Stimulated activated naive B cell treated with anti-CD40 and anti-IgM and Interleukin-4, amounts not matched to agents 10 μg/mL and 1 μg/mL and 100 μg/mL, for 72 hours (primary cell): ENCODE measurements at regions not wholly inside any gene's neighbourhood (a gene's known extent, or its start where the extent isn't known, plus 50 kb on each side); places are given as distances from the start of the nearest gene placed in this dataset.

Experiments used
- ATAC-seq, 2 donors: fragments of 150-1000 bp; cut with Tn5 transposase; replicated peaks; 2 replicates each; pipeline ENCODE4 v1.10.0; 2021; ENCODE audit warnings: moderate library complexity in 1 of 2
- DNase-seq: peaks from one replicate; pipeline ENCODE4 v3.0.0; 2021
- H3K27ac Mint-ChIP-seq: one replicate; pipeline ENCODE4 v1.8.0; 2022; ENCODE audit warnings: mild to moderate bottlenecking, mixed read lengths
- H3K27me3 Mint-ChIP-seq, 2 donors: one replicate each; pipeline ENCODE4 v1.8.0; 2022; ENCODE audit warnings: mixed read lengths in 2 of 2
- H3K36me3 Mint-ChIP-seq, 2 donors: one replicate each; pipeline ENCODE4 v1.8.0; 2022; ENCODE audit warnings: mixed read lengths in 2 of 2, mild to moderate bottlenecking in 1 of 2
- H3K4me1 Mint-ChIP-seq, 2 donors: one replicate each; pipeline ENCODE4 v1.8.0; 2022; ENCODE audit warnings: mixed read lengths in 2 of 2, mild to moderate bottlenecking in 1 of 2
- H3K4me3 Mint-ChIP-seq, 2 donors: one replicate each; pipeline ENCODE4 v1.8.0; 2022; ENCODE audit warnings: mild to moderate bottlenecking in 2 of 2, mixed read lengths in 2 of 2, moderate library complexity in 1 of 2
- H3K9me3 Mint-ChIP-seq, 2 donors: one replicate each; pipeline ENCODE4 v1.8.0; 2022; ENCODE audit warnings: mixed read lengths in 2 of 2, mild to moderate bottlenecking in 1 of 2

DNA sequence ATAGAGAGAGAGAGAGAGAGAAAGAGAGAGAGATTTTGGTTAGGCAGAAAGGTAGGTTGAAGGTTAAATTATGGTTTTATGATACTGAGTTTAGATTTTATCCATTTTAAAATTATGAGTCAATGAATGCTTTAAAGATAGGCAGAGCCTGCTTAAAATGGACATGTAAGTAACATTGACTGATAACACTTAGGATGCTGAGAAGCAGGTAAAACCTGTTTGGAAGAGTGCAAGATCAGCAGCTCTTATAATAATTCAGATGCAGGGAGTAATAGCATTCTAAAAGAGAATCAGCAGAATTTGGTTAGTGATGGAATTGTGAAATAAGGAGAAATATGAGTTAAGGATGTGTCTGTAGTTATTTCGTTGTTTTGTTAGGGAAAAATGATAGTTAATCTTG lies 446.6 kb downstream of the PLA2G4A start:
- Mint-ChIP-seq H3K27ac (no peak overlapping the region), H3K4me1 (no peaks in the 10 kb centered on the region), H3K9me3 (no peaks in the 10 kb centered on the region), H3K36me3 (no peaks in the 10 kb centered on the region), H3K4me3 (no peak overlapping the region), H3K27me3 (no peaks in the 10 kb centered on the region)
- ATAC-seq (no peak), DNase-seq (no peak)

DNA sequence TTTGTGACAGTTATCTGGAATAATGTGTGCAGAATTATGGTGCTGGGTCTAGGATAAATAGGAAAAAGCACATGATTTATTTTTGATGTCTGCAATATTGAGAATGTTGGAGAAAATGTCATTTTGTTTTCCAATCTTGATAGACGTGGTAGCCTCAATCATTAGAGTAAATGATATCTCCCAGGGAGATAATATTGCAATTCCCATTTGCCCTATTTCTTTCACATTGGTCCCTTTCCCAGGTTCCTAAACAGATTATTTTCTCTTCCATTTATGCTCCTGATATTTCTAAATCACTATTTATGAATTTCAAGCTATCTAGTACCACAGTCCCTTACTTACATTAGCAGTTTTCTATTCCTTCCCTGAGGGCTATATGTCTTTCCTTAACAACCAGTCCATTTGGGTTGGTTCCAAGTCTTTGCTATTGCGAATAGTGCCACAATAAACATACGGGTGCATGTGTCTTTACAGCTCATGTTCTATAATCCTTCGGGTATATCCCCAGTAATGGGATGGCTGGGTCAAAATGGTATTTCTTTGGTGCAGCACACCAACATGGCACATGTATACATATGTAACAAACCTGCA lies 447.3 kb downstream of the PLA2G4A start:
- no peaks in the 10 kb centered on the region for H3K27me3 Mint-ChIP-seq
- no peaks in the 10 kb centered on the region for H3K9me3 Mint-ChIP-seq
- H3K4me1 Mint-ChIP-seq, result no peaks in the 10 kb centered on the region
- ATAC-seq (no peak), DNase-seq (no peak)
- H3K36me3 Mint-ChIP-seq, result no peaks in the 10 kb centered on the region
- no peak overlapping the region for H3K4me3 Mint-ChIP-seq
- no peak overlapping the region for H3K27ac Mint-ChIP-seq

DNA sequence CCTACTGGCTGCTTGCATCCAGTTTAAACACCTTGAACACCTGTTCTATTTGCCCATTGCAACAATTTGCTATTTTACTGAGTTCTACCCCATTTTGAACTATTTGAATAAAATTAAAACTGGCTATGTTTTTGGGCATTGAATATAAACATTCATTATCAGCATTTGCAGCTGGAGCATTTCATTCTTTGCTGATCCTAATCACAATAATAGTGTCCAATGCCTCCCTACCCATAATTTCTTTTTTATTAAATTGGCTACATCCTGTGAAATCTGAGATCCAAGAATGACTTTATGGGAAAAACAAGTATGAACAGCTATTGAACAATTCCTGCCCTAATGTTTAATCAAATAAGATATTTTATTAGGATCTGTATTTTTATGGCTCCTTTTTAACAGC lies 447.9 kb downstream of the PLA2G4A start:
- Mint-ChIP-seq H3K27ac (no peak overlapping the region), H3K4me1 (no peaks in the 10 kb centered on the region), H3K9me3 (no peaks in the 10 kb centered on the region), H3K4me3 (no peak overlapping the region), H3K36me3 (no peaks in the 10 kb centered on the region), H3K27me3 (no peaks in the 10 kb centered on the region)
- ATAC-seq (no peak), DNase-seq (no peak)

DNA sequence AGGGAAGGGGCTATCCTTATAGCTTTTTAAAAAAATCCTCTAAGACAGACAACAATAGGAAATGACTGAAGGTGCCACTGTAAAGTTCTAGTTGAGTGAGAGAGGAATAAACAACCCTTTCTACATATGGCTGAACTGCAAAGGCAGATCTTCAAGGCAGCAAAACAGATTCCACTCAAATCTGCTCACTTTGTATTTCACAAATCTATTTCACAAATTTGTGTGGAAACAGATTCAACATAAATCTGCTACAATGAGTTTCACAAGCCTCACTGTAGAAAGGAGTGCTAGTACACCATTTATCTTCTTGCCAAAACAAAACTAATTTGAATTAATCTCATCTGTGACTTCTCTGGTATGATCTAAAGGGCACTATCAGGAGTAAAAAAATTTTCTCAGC lies 451.3 kb downstream of the PLA2G4A start:
- no peaks in the 10 kb centered on the region for H3K27me3 Mint-ChIP-seq
- ATAC-seq, result no peak
- no peak for DNase-seq
- no peak overlapping the region for H3K4me3 Mint-ChIP-seq
- H3K36me3 Mint-ChIP-seq, result no peaks in the 10 kb centered on the region
- H3K27ac Mint-ChIP-seq, result no peak overlapping the region
- no peaks in the 10 kb centered on the region for H3K9me3 Mint-ChIP-seq
- H3K4me1 Mint-ChIP-seq, result no peaks in the 10 kb centered on the region

DNA sequence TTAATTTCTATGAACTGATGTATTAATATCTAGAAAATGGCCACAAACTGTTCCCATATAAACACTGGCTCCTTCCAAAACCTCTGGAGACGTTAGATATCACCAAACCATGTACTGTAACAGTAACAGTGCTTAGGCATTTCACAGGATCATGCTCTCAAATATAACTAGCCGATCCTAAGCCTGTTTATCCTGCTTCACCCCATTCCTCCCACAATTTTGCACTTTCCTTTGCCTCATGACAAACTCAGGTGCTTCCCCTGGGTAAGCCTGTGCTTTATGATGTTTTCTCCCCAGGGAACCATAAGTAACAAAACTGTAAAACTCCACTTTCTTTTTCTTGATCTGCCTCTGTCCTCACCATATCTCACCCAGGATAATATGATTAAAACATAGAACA lies 452.3 kb downstream of the PLA2G4A start:
- no peak for ATAC-seq
- H3K27ac Mint-ChIP-seq, result no peak overlapping the region
- H3K4me1 Mint-ChIP-seq, result no peaks in the 10 kb centered on the region

DNA sequence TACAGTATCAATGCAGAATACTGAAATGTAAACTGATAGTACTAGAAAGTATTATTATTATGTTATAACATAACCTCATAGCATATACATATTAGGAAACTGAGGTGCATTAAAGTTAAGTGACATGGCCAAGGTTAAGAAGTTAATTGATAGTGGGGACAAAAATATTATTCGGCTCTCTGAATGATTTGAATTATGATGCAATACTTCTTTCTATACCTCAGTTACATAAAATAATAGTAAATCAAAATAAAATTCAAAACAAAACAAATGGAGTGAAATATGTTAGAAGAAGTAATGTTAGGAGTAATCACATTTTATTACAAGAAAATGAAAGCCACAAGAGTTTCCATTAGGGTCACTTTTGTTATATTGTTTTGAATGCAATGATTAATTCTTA lies 455.2 kb downstream of the PLA2G4A start:
- H3K4me3 Mint-ChIP-seq, result no peak overlapping the region
- DNase-seq (no peak), ATAC-seq (no peak)
- H3K36me3 Mint-ChIP-seq, result no peaks in the 10 kb centered on the region
- H3K27ac Mint-ChIP-seq, result no peak overlapping the region
- peaks cover 4% of the 10 kb centered on the region in 2 donors for H3K9me3 Mint-ChIP-seq
- H3K27me3 Mint-ChIP-seq, result no peaks in the 10 kb centered on the region
- no peaks in the 10 kb centered on the region for H3K4me1 Mint-ChIP-seq

More for the DNA sequence above, 452.3 kb downstream of the PLA2G4A start:
- H3K9me3 Mint-ChIP-seq, result no peaks in the 10 kb centered on the region
- no peaks in the 10 kb centered on the region for H3K27me3 Mint-ChIP-seq
- no peaks in the 10 kb centered on the region for H3K36me3 Mint-ChIP-seq
- H3K4me3 Mint-ChIP-seq, result no peak overlapping the region
- DNase-seq, result no peak

DNA sequence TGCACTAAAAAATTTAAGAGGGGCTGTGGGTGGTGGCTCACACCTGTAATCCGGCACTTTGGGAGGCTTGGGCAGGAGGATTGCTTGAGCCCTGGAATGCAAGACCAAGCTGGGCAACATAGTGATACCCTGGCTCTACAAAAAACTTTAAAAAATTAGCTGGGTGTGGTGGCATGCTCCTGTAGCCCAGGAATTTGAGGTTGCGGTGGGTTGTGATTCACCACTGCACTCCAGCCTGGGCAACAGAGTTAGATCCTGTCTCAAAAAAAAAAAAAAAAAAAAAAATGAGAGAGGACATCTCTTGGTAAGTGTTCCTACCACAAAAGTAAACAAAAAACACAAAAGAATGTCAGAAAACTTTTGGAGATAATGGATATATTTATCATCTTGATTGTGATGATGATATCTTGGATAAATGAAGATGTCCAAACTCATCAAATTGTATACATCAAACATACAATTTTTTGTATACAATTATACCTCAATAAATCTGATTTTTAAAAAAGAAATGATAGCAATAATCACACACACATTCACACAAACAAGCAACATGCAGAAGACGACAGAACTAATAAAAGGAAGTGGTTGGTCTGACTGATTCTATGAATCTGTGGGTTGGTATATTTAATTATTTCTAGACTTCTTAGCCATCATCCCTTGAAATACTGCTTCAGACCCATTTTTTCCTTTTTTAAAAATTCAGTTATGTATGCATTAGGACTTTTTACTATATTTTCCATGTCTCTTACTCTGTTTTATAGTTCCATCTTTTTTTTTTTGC lies 465.9 kb downstream of the PLA2G4A start:
- ATAC-seq, result no peak
- H3K36me3 Mint-ChIP-seq, result no peaks in the 10 kb centered on the region
- H3K4me3 Mint-ChIP-seq, result no peak overlapping the region
- DNase-seq, result no peak
- peaks cover 0 to 1% of the 10 kb centered on the region in 2 donors for H3K9me3 Mint-ChIP-seq
- no peaks in the 10 kb centered on the region for H3K4me1 Mint-ChIP-seq
- no peaks in the 10 kb centered on the region for H3K27me3 Mint-ChIP-seq
- H3K27ac Mint-ChIP-seq, result no peak overlapping the region

DNA sequence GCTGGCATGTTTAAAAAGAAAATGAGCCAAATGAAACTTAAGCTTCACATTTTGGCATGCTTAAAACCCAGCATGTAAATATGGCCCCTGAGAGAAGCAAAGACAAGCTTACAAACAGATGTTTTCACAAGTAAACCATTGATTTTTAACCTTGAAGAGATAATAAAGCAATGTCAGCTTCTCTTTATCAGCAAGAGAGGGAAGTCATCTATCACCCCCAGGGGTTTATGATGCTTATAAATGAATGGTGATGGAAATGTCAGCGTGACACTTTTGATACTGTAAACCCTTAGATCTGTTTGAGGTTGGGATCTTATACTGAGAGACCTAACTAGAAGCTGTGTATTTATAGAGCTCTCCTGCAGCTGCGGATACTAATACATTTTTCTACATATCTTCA lies 471.3 kb downstream of the PLA2G4A start:
- Mint-ChIP-seq H3K36me3 (no peaks in the 10 kb centered on the region), H3K4me3 (no peak overlapping the region), H3K27ac (no peak overlapping the region), H3K9me3 (peaks cover under 1 to 3% of the 10 kb centered on the region in 2 donors), H3K27me3 (no peaks in the 10 kb centered on the region), H3K4me1 (no peaks in the 10 kb centered on the region)
- DNase-seq (no peak), ATAC-seq (no peak)

DNA sequence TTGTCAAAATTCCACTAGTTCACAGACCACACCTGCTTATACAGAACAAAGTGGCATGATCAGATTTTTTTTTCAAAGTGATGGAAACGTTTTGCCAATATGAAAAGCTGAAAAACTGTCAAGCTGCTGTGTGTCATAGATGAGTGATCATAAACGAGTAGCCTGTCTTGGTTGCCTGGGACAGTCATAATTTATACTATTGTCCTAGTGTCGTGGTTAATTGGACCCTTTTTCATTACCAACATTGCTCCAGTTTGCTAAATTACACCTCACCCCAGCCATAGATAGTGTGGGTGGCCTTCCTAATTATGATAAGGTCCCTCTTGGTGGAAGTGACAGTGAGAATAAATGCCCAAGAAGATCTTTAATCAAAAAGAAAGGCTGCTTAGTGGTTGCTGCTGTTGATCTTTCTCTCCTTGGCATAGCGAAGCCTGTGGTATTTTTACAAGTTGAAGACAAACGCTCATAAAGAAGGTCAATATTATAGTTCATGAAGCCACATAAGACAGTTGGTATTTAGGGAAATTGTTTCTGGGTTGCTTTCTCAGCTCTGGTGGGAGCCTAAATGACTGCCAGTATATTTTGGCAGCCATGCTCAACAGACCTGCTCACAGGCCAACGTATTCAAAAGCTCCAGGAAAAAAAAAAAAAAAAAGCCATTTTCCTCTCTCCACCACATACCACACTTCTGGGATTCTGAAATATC lies 478.1 kb downstream of the PLA2G4A start:
- Mint-ChIP-seq H3K36me3 (no peaks in the 10 kb centered on the region), H3K4me1 (no peaks in the 10 kb centered on the region), H3K27me3 (no peaks in the 10 kb centered on the region), H3K9me3 (peaks cover 1 to 2% of the 10 kb centered on the region in 2 donors), H3K27ac (no peak overlapping the region), H3K4me3 (no peak overlapping the region)
- ATAC-seq (no peak), DNase-seq (no peak)

DNA sequence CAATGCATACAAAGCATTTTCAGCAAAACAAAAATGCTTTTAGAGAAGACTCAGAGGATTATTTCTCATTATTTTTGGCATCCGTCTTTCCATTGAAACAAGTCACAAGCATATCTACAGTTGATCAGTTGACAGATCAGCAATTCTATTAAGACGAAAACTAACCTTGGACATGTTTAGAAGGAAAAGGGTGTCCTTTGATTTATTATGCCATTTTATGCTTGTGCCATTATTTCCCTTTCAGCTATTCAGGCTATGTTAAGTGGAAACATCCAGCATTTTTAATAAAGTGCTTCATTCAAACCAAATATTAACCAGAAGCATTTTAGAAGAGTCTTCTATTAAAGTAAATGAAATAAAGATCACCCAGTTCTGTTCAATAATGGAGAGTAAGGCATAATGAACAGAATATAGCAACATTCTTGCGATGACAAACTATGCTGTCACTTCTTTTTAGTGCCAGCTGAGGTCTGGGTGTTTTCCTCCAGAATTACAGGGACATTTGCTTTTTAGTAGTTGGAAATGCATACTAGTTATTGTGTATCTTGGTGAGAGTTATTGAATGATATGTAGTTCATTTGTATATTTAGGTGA lies 481.4 kb downstream of the PLA2G4A start:
- no peaks in the 10 kb centered on the region for H3K4me1 Mint-ChIP-seq
- no peak overlapping the region for H3K4me3 Mint-ChIP-seq
- H3K9me3 Mint-ChIP-seq, result peaks cover 2% of the 10 kb centered on the region in 2 donors
- H3K27me3 Mint-ChIP-seq, result no peaks in the 10 kb centered on the region
- no peak overlapping the region for H3K27ac Mint-ChIP-seq
- H3K36me3 Mint-ChIP-seq, result no peaks in the 10 kb centered on the region
- ATAC-seq (no peak), DNase-seq (no peak)

DNA sequence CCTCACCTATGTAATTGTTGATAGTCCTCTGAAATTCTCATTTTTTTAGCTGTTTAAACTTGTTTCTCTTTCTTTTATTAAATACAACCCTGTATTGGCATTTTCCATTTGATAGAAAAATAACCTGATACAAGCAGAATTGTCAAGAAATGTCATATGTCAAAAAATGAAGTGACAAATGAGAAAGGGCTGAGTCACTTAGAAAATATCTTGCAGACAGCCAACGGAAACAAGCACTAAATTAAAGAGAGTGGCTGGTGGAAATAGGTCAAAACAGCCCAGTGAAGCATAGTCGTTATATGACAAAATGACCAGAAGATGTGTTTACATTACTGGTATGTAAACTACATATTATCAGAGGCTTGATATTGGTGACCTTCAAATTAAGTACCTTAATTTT lies 484.4 kb downstream of the PLA2G4A start:
- no peaks in the 10 kb centered on the region for H3K27me3 Mint-ChIP-seq
- no peak overlapping the region for H3K4me3 Mint-ChIP-seq
- H3K9me3 Mint-ChIP-seq, result peaks cover 0 to 2% of the 10 kb centered on the region in 2 donors
- no peak overlapping the region for H3K27ac Mint-ChIP-seq
- ATAC-seq (no peak), DNase-seq (no peak)
- no peaks in the 10 kb centered on the region for H3K4me1 Mint-ChIP-seq
- no peaks in the 10 kb centered on the region for H3K36me3 Mint-ChIP-seq

DNA sequence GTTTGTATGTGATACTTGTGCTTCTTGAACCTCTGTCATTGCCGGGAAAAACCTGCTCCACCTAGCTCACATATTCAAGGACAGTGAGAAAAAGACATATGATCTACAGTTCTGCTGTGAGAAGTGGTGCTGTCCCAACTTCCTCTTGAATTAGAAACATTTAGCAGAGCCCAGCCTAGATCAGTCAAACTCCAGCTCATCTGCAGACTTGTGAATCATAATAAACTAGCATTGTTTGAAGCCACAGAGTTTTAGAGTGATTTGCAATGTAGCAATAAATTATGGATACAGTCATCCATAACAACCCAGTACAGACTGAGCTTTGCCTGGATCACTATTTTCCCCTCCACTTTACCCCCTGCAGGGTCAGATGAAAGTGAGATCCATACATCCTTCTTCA lies 497.8 kb downstream of the PLA2G4A start:
- Mint-ChIP-seq H3K9me3 (peaks cover 0 to 3% of the 10 kb centered on the region in 2 donors), H3K27me3 (no peaks in the 10 kb centered on the region), H3K36me3 (no peaks in the 10 kb centered on the region), H3K27ac (no peak overlapping the region), H3K4me1 (no peaks in the 10 kb centered on the region), H3K4me3 (no peak overlapping the region)
- DNase-seq, result no peak
- no peak for ATAC-seq

DNA sequence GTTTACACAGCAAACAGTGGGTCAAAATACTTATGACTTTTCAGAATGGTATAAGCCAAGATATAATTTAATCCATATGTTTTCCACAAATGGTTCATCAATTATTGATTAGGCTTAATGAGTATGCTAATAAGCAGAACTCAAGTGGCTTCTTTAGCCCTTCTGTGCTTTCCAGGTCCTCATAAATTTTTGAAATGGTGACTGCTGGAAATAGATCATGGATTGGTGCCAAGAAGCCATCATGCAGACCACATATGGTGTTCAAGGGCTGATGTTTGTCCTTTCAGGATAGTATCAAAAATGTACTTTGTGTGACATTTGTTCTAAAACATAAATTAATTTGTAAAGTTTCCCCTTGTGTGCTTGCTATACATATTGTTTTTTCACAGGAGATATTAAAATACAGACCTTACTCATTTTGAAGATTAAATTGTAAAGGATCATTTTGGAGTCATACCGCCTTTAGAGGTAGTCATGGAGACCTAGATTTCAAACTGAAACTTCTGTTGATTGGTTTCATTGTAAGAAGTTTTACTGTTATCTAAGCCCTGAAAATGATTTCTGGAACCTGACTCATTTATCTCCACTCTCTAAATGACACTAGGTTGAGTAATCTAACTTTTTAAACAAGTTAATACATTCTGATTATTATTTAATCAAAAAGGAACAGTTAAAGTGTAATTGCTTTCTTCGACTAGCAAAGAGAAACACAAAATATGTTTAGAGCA lies 507.9 kb downstream of the PLA2G4A start:
- Mint-ChIP-seq H3K9me3 (peaks cover 0 to 6% of the 10 kb centered on the region in 2 donors), H3K36me3 (no peaks in the 10 kb centered on the region), H3K27me3 (no peaks in the 10 kb centered on the region), H3K27ac (no peak overlapping the region), H3K4me1 (no peaks in the 10 kb centered on the region), H3K4me3 (no peak overlapping the region)
- no peak for ATAC-seq
- DNase-seq, result no peak

DNA sequence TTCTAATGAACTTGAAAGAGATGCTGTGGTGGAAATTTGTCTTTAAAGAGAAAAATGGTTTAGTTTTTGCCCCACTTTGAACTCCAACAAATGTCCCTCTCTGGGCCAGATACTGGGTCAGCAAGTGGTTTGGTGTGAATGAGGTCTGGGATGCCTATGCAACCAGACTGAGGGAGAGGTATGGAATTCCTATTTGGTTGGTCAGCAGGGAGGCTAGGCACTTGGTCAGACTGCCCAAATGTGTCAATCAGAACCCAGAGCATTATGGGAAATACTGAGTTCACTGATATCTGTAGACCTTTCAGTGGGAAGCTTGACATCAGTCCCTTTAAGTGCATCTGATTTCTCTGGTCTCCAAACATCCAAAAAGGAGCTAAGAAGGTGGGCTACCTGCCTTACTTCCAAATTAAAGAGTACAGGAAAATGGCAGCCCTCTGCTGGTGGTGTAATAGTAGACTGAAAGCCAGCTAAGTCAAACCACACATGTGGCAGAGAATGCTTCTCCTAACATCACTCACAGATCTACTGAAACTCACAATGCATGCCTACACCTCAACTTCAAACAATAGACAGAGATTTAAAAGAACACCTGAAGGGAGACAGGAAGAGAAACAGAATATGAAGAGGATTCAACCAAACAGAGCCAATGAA lies 510.1 kb downstream of the PLA2G4A start:
- no peaks in the 10 kb centered on the region for H3K27me3 Mint-ChIP-seq
- no peak overlapping the region for H3K4me3 Mint-ChIP-seq
- no peaks in the 10 kb centered on the region for H3K4me1 Mint-ChIP-seq
- H3K27ac Mint-ChIP-seq, result no peak overlapping the region
- DNase-seq (no peak), ATAC-seq (no peak)
- H3K9me3 Mint-ChIP-seq, result peaks cover 0 to 2% of the 10 kb centered on the region in 2 donors
- no peaks in the 10 kb centered on the region for H3K36me3 Mint-ChIP-seq
